Tibial nerve (tissue), 4 donors: ENCODE measurements at regions not wholly inside any gene's neighbourhood (a gene's known extent, or its start where the extent isn't known, plus 50 kb on each side); places are given as distances from the start of the nearest gene placed in this dataset.

Experiments used
- DNase-seq, 2 donors: peaks; one replicate each; pipeline ENCODE4 v3.0.0-alpha.2; 2019; ENCODE audit warnings: low spot score in 2 of 2
- H3K27ac ChIP-seq, 4 donors: fragments of 200-600 bp; sonication (generic) in 3 of 4; one replicate each; pipeline ENCODE4 v1.5.1; 2017 to 2019; ENCODE audit warnings: mild to moderate bottlenecking in 1 of 4
- H3K27me3 ChIP-seq, 2 donors: fragments of 200-600 bp; sonication (generic) in 1 of 2; one replicate each; pipeline versions ENCODE4 v1.5.1 to v1.6.0; 2017 to 2019
- H3K36me3 ChIP-seq, 3 donors: fragments of 200-600 bp; sonication (generic); one replicate each; pipeline ENCODE4 v1.5.1; 2018 to 2019
- H3K4me1 ChIP-seq, 4 donors: fragments of 200-600 bp; sonication (generic) in 3 of 4; one replicate each; pipeline ENCODE4 v1.5.1; 2017 to 2019
- H3K4me3 ChIP-seq, 4 donors: fragments of 200-600 bp; sonication (generic) in 3 of 4; one replicate each; pipeline ENCODE4 v1.5.1; 2017 to 2019; ENCODE audit warnings: mild to moderate bottlenecking in 1 of 4, moderate library complexity in 1 of 4
- H3K9me3 ChIP-seq, 4 donors: fragments of 200-600 bp; sonication (generic) in 3 of 4; one replicate each; pipeline ENCODE4 v1.5.1; 2017 to 2019
- CTCF ChIP-seq, 5 experiments: fragments of 200-600 bp in 3 of 5; fragments of 450-650 bp in 2 of 5; sonication (generic) in 3 of 5; IDR thresholded peaks; one replicate each; pipeline ENCODE4 v1.5.1; 2016 to 2019; ENCODE audit warnings: antibody characterized with exemption in 5 of 5, mild to moderate bottlenecking in 3 of 5, moderate library complexity in 2 of 5
- EP300 ChIP-seq, 2 donors: sonication (generic); formaldehyde crosslinking; IDR thresholded peaks; one replicate each; pipeline ENCODE4 v1.6.1; 2017; ENCODE audit warnings: antibody characterized with exemption in 2 of 2, mild to moderate bottlenecking in 1 of 2
- POLR2A ChIP-seq, 2 donors: fragments of 450-650 bp; IDR thresholded peaks; one replicate each; pipeline ENCODE4 v1.6.1; 2017; ENCODE audit warnings: antibody characterized with exemption in 2 of 2, mild to moderate bottlenecking in 2 of 2, moderate library complexity in 2 of 2
- WGBS, 2 donors: methylation state at CpG; one replicate each; pipeline ENCODE4 v1.1.5; 2018; 5-methylcytosine and 5-hydroxymethylcytosine counted together

GRCh38 chr16:59545721-59546120 lies 811.6 kb upstream of the GOT2 start:
- TF ChIP-seq POLR2A (IDR thresholded peaks at IDR 0.05), result no peak
- no peak for TF ChIP-seq CTCF (IDR thresholded peaks at IDR 0.05)
- no peak for TF ChIP-seq EP300 (IDR thresholded peaks at IDR 0.05)
- WGBS, 2 donors, result 63 to 80% methylated on average over 1 of the region's 1 CpG
- no peak overlapping the region for H3K4me3 ChIP-seq

GRCh38 chr16:59543641-59544040 lies 809.5 kb upstream of the GOT2 start:
- Histone ChIP-seq H3K36me3 (no peaks in the 10 kb centered on the region), H3K27ac (no peak overlapping the region), H3K4me3 (no peak overlapping the region), H3K27me3 (no peaks in the 10 kb centered on the region), H3K4me1 (no peaks in the 10 kb centered on the region), H3K9me3 (no peaks in the 10 kb centered on the region)
- TF ChIP-seq EP300 (IDR thresholded peaks at IDR 0.05) (no peak), CTCF (IDR thresholded peaks at IDR 0.05) (no peak), POLR2A (IDR thresholded peaks at IDR 0.05) (no peak)
- 72 to 77% methylated on average over 4 of the region's 4 CpGs for WGBS, 2 donors
- no peak for DNase-seq

More at GRCh38 chr16:59545721-59546120, 811.6 kb upstream of the GOT2 start:
- Histone ChIP-seq H3K27ac (no peak overlapping the region), H3K4me1 (no peaks in the 10 kb centered on the region), H3K36me3 (no peaks in the 10 kb centered on the region), H3K9me3 (no peaks in the 10 kb centered on the region), H3K27me3 (no peaks in the 10 kb centered on the region)
- DNase-seq, result no peak

- WGBS, 2 donors, result 71 to 74% methylated on average over 8 of the region's 8 CpGs
- no peak for TF ChIP-seq CTCF (IDR thresholded peaks at IDR 0.05)
- no peak for TF ChIP-seq EP300 (IDR thresholded peaks at IDR 0.05)
- no peak for TF ChIP-seq POLR2A (IDR thresholded peaks at IDR 0.05)
- Histone ChIP-seq H3K27me3 (no peaks in the 10 kb centered on the region), H3K4me3 (no peak overlapping the region), H3K36me3 (no peaks in the 10 kb centered on the region), H3K27ac (no peak overlapping the region), H3K9me3 (no peaks in the 10 kb centered on the region), H3K4me1 (no peaks in the 10 kb centered on the region)
- no peak for DNase-seq
These were observed 806.5 kb upstream of the GOT2 start for GRCh38 chr16:59540621-59541020.

- DNase-seq, result no peak
- TF ChIP-seq CTCF (IDR thresholded peaks at IDR 0.05) (no peak), POLR2A (IDR thresholded peaks at IDR 0.05) (no peak), EP300 (IDR thresholded peaks at IDR 0.05) (no peak)
- 79 to 86% methylated on average over 4 of the region's 4 CpGs for WGBS, 2 donors
These were observed 801.2 kb upstream of the GOT2 start for GRCh38 chr16:59535298-59535697.

GRCh38 chr16:59527206-59527997 lies 793.3 kb upstream of the GOT2 start:
- Histone ChIP-seq H3K4me1 (peaks cover 0 to 6% (median 0%) of the 10 kb centered on the region in 4 donors), H3K27ac (no peak overlapping the region), H3K4me3 (no peak overlapping the region), H3K27me3 (no peaks in the 10 kb centered on the region), H3K36me3 (no peaks in the 10 kb centered on the region), H3K9me3 (no peaks in the 10 kb centered on the region)
- WGBS, 2 donors, result 71 to 80% methylated on average over 14 of the region's 14 CpGs
- no peak for DNase-seq
- TF ChIP-seq CTCF (IDR thresholded peaks at IDR 0.05) (no peak), POLR2A (IDR thresholded peaks at IDR 0.05) (no peak), EP300 (IDR thresholded peaks at IDR 0.05) (no peak)

More at GRCh38 chr16:59535298-59535697, 801.2 kb upstream of the GOT2 start:
- Histone ChIP-seq H3K9me3 (no peaks in the 10 kb centered on the region), H3K27me3 (no peaks in the 10 kb centered on the region), H3K4me3 (no peak overlapping the region), H3K36me3 (no peaks in the 10 kb centered on the region), H3K4me1 (no peaks in the 10 kb centered on the region), H3K27ac (no peak overlapping the region)
